CD14-positive monocyte (primary cell): ENCODE measurements at regions not wholly inside any gene's neighbourhood (a gene's known extent, or its start where the extent isn't known, plus 50 kb on each side); places are given as distances from the start of the nearest gene placed in this dataset.

Experiments
- DNase-seq, 3 donors: peaks; one replicate each; pipeline ENCODE4 v3.0.0-alpha.2; 2011 to 2022
- H2AFZ ChIP-seq: 2 replicates; pipeline ENCODE4 v1.6.0; 2012; ENCODE audit warnings: mild to moderate bottlenecking, low read depth, low read length, inconsistent platforms; ENCODE audit not compliant: insufficient read depth, poor library complexity, severe bottlenecking
- H3K27ac ChIP-seq, 2 donors: 1 replicate in 1 of 2; 2 replicates in 1 of 2; pipeline ENCODE4 v1.5.1; 2012 to 2013; ENCODE audit warnings: low read length in 2 of 2, control low read depth in 1 of 2, inconsistent platforms in 1 of 2, low read depth in 1 of 2, mild to moderate bottlenecking in 1 of 2
- H3K27me3 ChIP-seq, 2 donors: one replicate each; pipeline versions ENCODE4 v1.6.0 to v1.6.1; 2011 to 2013; ENCODE audit warnings: low read length in 2 of 2; ENCODE audit not compliant: control insufficient read depth in 2 of 2, insufficient read depth in 2 of 2
- H3K36me3 ChIP-seq, 2 donors: replicated peaks in 1 of 2; 1 replicate in 1 of 2; 2 replicates in 1 of 2; pipeline versions ENCODE4 v1.5.1 to v1.6.1; 2012 to 2013; ENCODE audit warnings: low read length in 2 of 2, control low read depth in 1 of 2, inconsistent platforms in 1 of 2, mild to moderate bottlenecking in 1 of 2; ENCODE audit not compliant: insufficient read depth in 2 of 2, control insufficient read depth in 1 of 2
- H3K4me1 ChIP-seq, 2 donors: 1 replicate in 1 of 2; 2 replicates in 1 of 2; pipeline versions ENCODE4 v1.5.1 to v1.6.1; 2012 to 2013; ENCODE audit warnings: low read length in 2 of 2, control low read depth in 1 of 2, inconsistent platforms in 1 of 2, mild to moderate bottlenecking in 1 of 2, moderate library complexity in 1 of 2; ENCODE audit not compliant: insufficient read depth in 2 of 2, control insufficient read depth in 1 of 2
- H3K4me2 ChIP-seq: replicated peaks from 2 replicates; pipeline ENCODE3; 2012; ENCODE audit warnings: low read length, moderate library complexity, mild to moderate bottlenecking; ENCODE audit not compliant: poor library complexity, severe bottlenecking; ENCODE audit errors: extremely low read depth
- H3K4me3 ChIP-seq, 3 experiments: fragments of 200-600 bp in 1 of 3; sonication (generic) in 1 of 3; replicated peaks in 1 of 3; 1 replicate in 2 of 3; 2 replicates in 1 of 3; pipeline ENCODE4 v1.5.1; 2011 to 2013; ENCODE audit warnings: low read length in 3 of 3, mild to moderate bottlenecking in 3 of 3, control low read depth in 2 of 3, low read depth in 2 of 3, inconsistent platforms in 1 of 3, moderate library complexity in 1 of 3
- H3K79me2 ChIP-seq: 2 replicates; pipeline ENCODE4 v1.6.0; 2012; ENCODE audit warnings: mild to moderate bottlenecking, control low read depth, inconsistent platforms, low read length, moderate library complexity; ENCODE audit not compliant: insufficient read depth
- H3K9ac ChIP-seq: 2 replicates; pipeline ENCODE4 v1.6.0; 2017; ENCODE audit warnings: low read length, mild to moderate bottlenecking; ENCODE audit not compliant: insufficient read depth, poor library complexity, severe bottlenecking
- H3K9me3 ChIP-seq, 2 donors: replicated peaks in 1 of 2; 1 replicate in 1 of 2; 2 replicates in 1 of 2; pipeline versions ENCODE4 v1.5.1 to v1.6.1; 2012 to 2013; ENCODE audit warnings: low read length in 2 of 2, control low read depth in 1 of 2; ENCODE audit not compliant: control insufficient read depth in 1 of 2, insufficient read depth in 1 of 2
- H4K20me1 ChIP-seq: 2 replicates; pipeline ENCODE4 v1.6.0; 2012; ENCODE audit warnings: mild to moderate bottlenecking, low read length, control low read depth, moderate library complexity; ENCODE audit not compliant: insufficient read depth
- H3K27ac Mint-ChIP-seq, 7 donors: one replicate each; pipeline ENCODE4 v1.8.0; 2020; ENCODE audit warnings: mild to moderate bottlenecking in 7 of 7, mixed read lengths in 7 of 7, moderate library complexity in 6 of 7, inconsistent platforms in 2 of 7
- H3K27me3 Mint-ChIP-seq, 3 donors: one replicate each; pipeline ENCODE4 v1.8.0; 2021 to 2022; ENCODE audit warnings: low read depth in 3 of 3, mild to moderate bottlenecking in 3 of 3, mixed read lengths in 3 of 3, moderate library complexity in 3 of 3, inconsistent platforms in 1 of 3
- H3K36me3 Mint-ChIP-seq, 2 donors: one replicate each; pipeline ENCODE4 v1.8.0; 2020; ENCODE audit warnings: mixed read lengths in 2 of 2, inconsistent platforms in 1 of 2, mild to moderate bottlenecking in 1 of 2
- H3K4me1 Mint-ChIP-seq: one replicate; pipeline ENCODE4 v1.8.0; 2020; ENCODE audit warnings: mild to moderate bottlenecking, mixed read lengths
- H3K4me3 Mint-ChIP-seq, 2 donors: one replicate each; pipeline ENCODE4 v1.8.0; 2020; ENCODE audit warnings: mild to moderate bottlenecking in 2 of 2, mixed read lengths in 2 of 2, moderate library complexity in 1 of 2
- H3K9me3 Mint-ChIP-seq, 7 donors: one replicate each; pipeline ENCODE4 v1.8.0; 2020 to 2022; ENCODE audit warnings: mixed read lengths in 7 of 7, mild to moderate bottlenecking in 6 of 7, moderate library complexity in 6 of 7, inconsistent platforms in 2 of 7
- CTCF ChIP-seq: fragments of 200-600 bp; IDR thresholded peaks from one replicate; pipeline ENCODE4 v1.8.0; 2022; ENCODE audit warnings: antibody characterized with exemption, mild to moderate bottlenecking
- WGBS: methylation state at CpG from one replicate; pipeline ENCODE4 v1.1.5; 2013; ENCODE audit warnings: missing lambda C conversion rate; ENCODE audit not compliant: insufficient coverage; 5-methylcytosine and 5-hydroxymethylcytosine counted together
- intact Hi-C, 2 donors: fragments of 100-400 bp; cut with micrococcal nuclease; formaldehyde crosslinking; loops; one replicate each; pipeline versions ENCODE4 v1.15.0 to v1.15.1; 2023

- H3K79me2 ChIP-seq = no peaks in the 10 kb centered on the region
- no peaks in the 10 kb centered on the region for H3K4me1 Mint-ChIP-seq
- intact Hi-C loops = no loop called here
Measured at GRCh38 chr2:16336916-16337315, 328.7 kb downstream of the CYRIA start.

GRCh38 chr2:16336491-16336890, 329.1 kb downstream of the CYRIA start:
- TF ChIP-seq CTCF = no peak
- Histone ChIP-seq H3K4me1 (no peaks in the 10 kb centered on the region), H4K20me1 (no peaks in the 10 kb centered on the region), H3K36me3 (no peaks in the 10 kb centered on the region), H3K27ac (no peak overlapping the region), H2AFZ (no peak overlapping the region), H3K4me2 (no peak overlapping the region), H3K9ac (no peak overlapping the region), H3K27me3 (no peaks in the 10 kb centered on the region), H3K79me2 (no peaks in the 10 kb centered on the region), H3K4me3 (no peak overlapping the region), H3K9me3 (peaks cover 3 to 5% of the 10 kb centered on the region in 2 donors)
- peaks cover 6 to 11% (median 8%) of the 10 kb centered on the region in 7 donors for H3K9me3 Mint-ChIP-seq
- intact Hi-C loops = no loop called here
- no peaks in the 10 kb centered on the region for H3K4me1 Mint-ChIP-seq
- H3K27ac Mint-ChIP-seq = no peak overlapping the region
- no peaks in the 10 kb centered on the region for H3K36me3 Mint-ChIP-seq
- no peaks in the 10 kb centered on the region for H3K27me3 Mint-ChIP-seq
- WGBS = 63% methylated on average over 1 of the region's 1 CpG
- H3K4me3 Mint-ChIP-seq = no peak overlapping the region
- no peak for DNase-seq

More at GRCh38 chr2:16336916-16337315, 328.7 kb downstream of the CYRIA start:
- H3K4me3 ChIP-seq = no peak overlapping the region
- H3K9me3 ChIP-seq = peaks cover 3 to 5% of the 10 kb centered on the region in 2 donors
- Mint-ChIP-seq H3K36me3 (no peaks in the 10 kb centered on the region), H3K4me3 (no peak overlapping the region), H3K9me3 (peaks cover 6 to 14% (median 8%) of the 10 kb centered on the region in 7 donors), H3K27me3 (no peaks in the 10 kb centered on the region), H3K27ac (peak overlapping the region in 1 of 7 donors; percentile 3)
- no peak overlapping the region for H3K27ac ChIP-seq
- no peak overlapping the region for H2AFZ ChIP-seq
- H4K20me1 ChIP-seq = no peaks in the 10 kb centered on the region
- H3K4me2 ChIP-seq = no peak overlapping the region
- H3K27me3 ChIP-seq = no peaks in the 10 kb centered on the region
- no peak for TF ChIP-seq CTCF
- 100% methylated on average over 4 of the region's 7 CpGs for WGBS
- no peaks in the 10 kb centered on the region for H3K4me1 ChIP-seq
- no peak overlapping the region for H3K9ac ChIP-seq
- H3K36me3 ChIP-seq = no peaks in the 10 kb centered on the region
- DNase-seq = no peak
